Karpas-422 (cell line): ENCODE measurements at regions not wholly inside any gene's neighbourhood (a gene's known extent, or its start where the extent isn't known, plus 50 kb on each side); places are given as distances from the start of the nearest gene placed in this dataset.

Experiments
- DNase-seq: peaks from one replicate; pipeline ENCODE4 v3.0.0-alpha.2; 2015
- H2AFZ ChIP-seq: fragments of 200-600 bp; sonication (generic); 2 replicates; pipeline ENCODE4 v1.6.1; 2014; ENCODE audit warnings: antibody characterized with exemption, low read length, mixed read lengths
- H3K27ac ChIP-seq: fragments of 200-600 bp; sonication (generic); 2 replicates; pipeline ENCODE4 v1.5.1; 2014; ENCODE audit warnings: mild to moderate bottlenecking, low read length, moderate library complexity
- H3K27me3 ChIP-seq: fragments of 200-600 bp; sonication (generic); 2 replicates; pipeline ENCODE4 v1.6.1; 2014; ENCODE audit warnings: low read length, mixed read lengths
- H3K36me3 ChIP-seq: fragments of 200-600 bp; sonication (generic); 2 replicates; pipeline ENCODE4 v1.6.1; 2014; ENCODE audit warnings: low read length, mixed read lengths; ENCODE audit not compliant: insufficient read depth
- H3K4me1 ChIP-seq: fragments of 200-600 bp; sonication (generic); 2 replicates; pipeline ENCODE4 v1.6.1; 2014; ENCODE audit warnings: mild to moderate bottlenecking, low read length, mixed read lengths
- H3K4me2 ChIP-seq: fragments of 200-600 bp; sonication (generic); 2 replicates; pipeline ENCODE4 v1.6.1; 2014; ENCODE audit warnings: low read length, low read depth, mild to moderate bottlenecking; ENCODE audit not compliant: poor library complexity, severe bottlenecking
- H3K4me3 ChIP-seq: fragments of 200-600 bp; sonication (generic); 2 replicates; pipeline ENCODE4 v1.5.1; 2014; ENCODE audit warnings: mild to moderate bottlenecking, antibody characterized with exemption, low read length, mixed read lengths
- H3K79me2 ChIP-seq: fragments of 200-600 bp; sonication (generic); 2 replicates; pipeline ENCODE4 v1.6.1; 2014; ENCODE audit warnings: mild to moderate bottlenecking, low read length, mixed read lengths
- H3K9ac ChIP-seq: fragments of 200-600 bp; sonication (generic); 2 replicates; pipeline ENCODE4 v1.6.0; 2014; ENCODE audit warnings: low read length
- H3K9me2 ChIP-seq: fragments of 200-600 bp; sonication (generic), shearing (Covaris generic); replicated peaks from 2 replicates; pipeline ENCODE4 v1.6.0; 2014; ENCODE audit warnings: mild to moderate bottlenecking, low read length, moderate library complexity; ENCODE audit not compliant: insufficient read depth
- H3K9me3 ChIP-seq: fragments of 300-700, 200-600 bp; sonication (generic); 2 replicates; pipeline ENCODE4 v1.6.1; 2014; ENCODE audit warnings: low read length, mixed read lengths
- H4K20me1 ChIP-seq: fragments of 200-600 bp; sonication (generic); 2 replicates; pipeline ENCODE4 v1.6.1; 2014; ENCODE audit warnings: mild to moderate bottlenecking, antibody characterized with exemption, low read length, low read depth; ENCODE audit not compliant: insufficient read depth

GRCh38 chr12:34387711-34388635, 365.7 kb downstream of the ALG10 start:
- Histone ChIP-seq H3K36me3 (no peaks in the 10 kb centered on the region), H3K79me2 (no peaks in the 10 kb centered on the region), H3K27ac (no peak overlapping the region), H4K20me1 (no peaks in the 10 kb centered on the region), H2AFZ (no peak overlapping the region), H3K4me1 (no peaks in the 10 kb centered on the region), H3K9me3 (peaks cover 8% of the 10 kb centered on the region; the same call in 1 of the 2 replicates), H3K27me3 (no peaks in the 10 kb centered on the region), H3K9me2 (no peaks in the 10 kb centered on the region), H3K9ac (no peak overlapping the region), H3K4me2 (no peak overlapping the region), H3K4me3 (no peak overlapping the region)
- no peak for DNase-seq

- no peaks in the 10 kb centered on the region for H3K36me3 ChIP-seq
- H3K9me2 ChIP-seq = no peaks in the 10 kb centered on the region
- no peaks in the 10 kb centered on the region for H3K79me2 ChIP-seq
- H3K4me3 ChIP-seq = no peak overlapping the region
- no peaks in the 10 kb centered on the region for H3K4me1 ChIP-seq
- H2AFZ ChIP-seq = no peak overlapping the region
- no peak overlapping the region for H3K4me2 ChIP-seq
- H4K20me1 ChIP-seq = no peaks in the 10 kb centered on the region
- H3K9me3 ChIP-seq = peaks cover 8% of the 10 kb centered on the region; the same call in 1 of the 2 replicates
- no peak overlapping the region for H3K9ac ChIP-seq
- no peaks in the 10 kb centered on the region for H3K27me3 ChIP-seq
- H3K27ac ChIP-seq = no peak overlapping the region
- no peak for DNase-seq
Measured at GRCh38 chr12:34388636-34389377, 366.5 kb downstream of the ALG10 start.

- Histone ChIP-seq H3K36me3 (no peaks in the 10 kb centered on the region), H3K4me3 (no peak overlapping the region), H3K4me1 (no peaks in the 10 kb centered on the region), H3K9ac (no peak overlapping the region), H3K9me2 (no peaks in the 10 kb centered on the region), H2AFZ (no peak overlapping the region), H3K27ac (no peak overlapping the region), H3K4me2 (no peak overlapping the region), H3K27me3 (no peaks in the 10 kb centered on the region), H3K9me3 (peaks cover 8% of the 10 kb centered on the region; the same call in 1 of the 2 replicates), H4K20me1 (no peaks in the 10 kb centered on the region), H3K79me2 (no peaks in the 10 kb centered on the region)
- DNase-seq = no peak
Measured at GRCh38 chr12:34389378-34390170, 367.3 kb downstream of the ALG10 start.

GRCh38 chr12:34390171-34390841, 368.0 kb downstream of the ALG10 start:
- no peak for DNase-seq
- Histone ChIP-seq H3K36me3 (no peaks in the 10 kb centered on the region), H3K27ac (no peak overlapping the region), H3K4me2 (no peak overlapping the region), H3K9me2 (no peaks in the 10 kb centered on the region), H3K4me3 (no peak overlapping the region), H3K27me3 (no peaks in the 10 kb centered on the region), H3K79me2 (no peaks in the 10 kb centered on the region), H2AFZ (no peak overlapping the region), H3K4me1 (no peaks in the 10 kb centered on the region), H3K9ac (no peak overlapping the region), H4K20me1 (no peaks in the 10 kb centered on the region), H3K9me3 (peaks cover 9% of the 10 kb centered on the region; the same call in 1 of the 2 replicates)

GRCh38 chr12:34390846-34391700, 368.8 kb downstream of the ALG10 start:
- H3K79me2 ChIP-seq = no peaks in the 10 kb centered on the region
- H3K27me3 ChIP-seq = no peaks in the 10 kb centered on the region
- no peaks in the 10 kb centered on the region for H4K20me1 ChIP-seq
- H2AFZ ChIP-seq = no peak overlapping the region
- H3K9ac ChIP-seq = no peak overlapping the region
- no peaks in the 10 kb centered on the region for H3K4me1 ChIP-seq
- no peak for DNase-seq
- H3K36me3 ChIP-seq = no peaks in the 10 kb centered on the region
- H3K9me3 ChIP-seq = peaks cover 6% of the 10 kb centered on the region; the same call in 1 of the 2 replicates
- H3K27ac ChIP-seq = no peak overlapping the region
- no peak overlapping the region for H3K4me2 ChIP-seq
- H3K9me2 ChIP-seq = no peaks in the 10 kb centered on the region
- no peak overlapping the region for H3K4me3 ChIP-seq

- Histone ChIP-seq H3K36me3 (no peaks in the 10 kb centered on the region), H4K20me1 (no peaks in the 10 kb centered on the region), H3K27ac (no peak overlapping the region), H3K79me2 (no peaks in the 10 kb centered on the region), H3K27me3 (no peaks in the 10 kb centered on the region), H3K4me1 (no peaks in the 10 kb centered on the region), H3K9me3 (peaks cover 6% of the 10 kb centered on the region; the same call in 1 of the 2 replicates), H2AFZ (no peak overlapping the region), H3K4me2 (no peak overlapping the region), H3K4me3 (no peak overlapping the region), H3K9me2 (no peaks in the 10 kb centered on the region), H3K9ac (no peak overlapping the region)
- DNase-seq = no peak
Measured at GRCh38 chr12:34391771-34392581, 369.7 kb downstream of the ALG10 start.

- no peak overlapping the region for H3K9ac ChIP-seq
- no peaks in the 10 kb centered on the region for H3K27me3 ChIP-seq
- H3K4me2 ChIP-seq = no peak overlapping the region
- H3K4me1 ChIP-seq = no peaks in the 10 kb centered on the region
- H4K20me1 ChIP-seq = no peaks in the 10 kb centered on the region
- peaks cover 6% of the 10 kb centered on the region; the same call in 1 of the 2 replicates for H3K9me3 ChIP-seq
- no peaks in the 10 kb centered on the region for H3K36me3 ChIP-seq
- H3K79me2 ChIP-seq = no peaks in the 10 kb centered on the region
- no peak overlapping the region for H2AFZ ChIP-seq
- H3K27ac ChIP-seq = no peak overlapping the region
- no peak for DNase-seq
- no peak overlapping the region for H3K4me3 ChIP-seq
- no peaks in the 10 kb centered on the region for H3K9me2 ChIP-seq
Measured at GRCh38 chr12:34392741-34393085, 370.4 kb downstream of the ALG10 start.
